ENCODE measurements at regions not wholly inside any gene's neighbourhood (a gene's known extent, or its start where the extent isn't known, plus 50 kb on each side); places are given as distances from the start of the nearest gene placed in this dataset.

GRCh38 chrX:39874202-39874816, 223.4 kb downstream of the BCOR start:
- TF ChIP-seq KLF10 (tag by site-specific recombination; IDR thresholded peaks at IDR 0.05) (no peak), CTCF (tag by site-specific recombination; IDR thresholded peaks at IDR 0.05) (no peak), ZNF473 (tag by site-specific recombination; IDR thresholded peaks at IDR 0.05) (no peak), MZF1 (tag by site-specific recombination; IDR thresholded peaks at IDR 0.05; ENCODE audit: borderline replicate concordance) (no peak), ZNF324 (tag by site-specific recombination; IDR thresholded peaks at IDR 0.05) (no peak), YY1 (tag by site-specific recombination; IDR thresholded peaks at IDR 0.05) (no peak), PBX3 (CRISPR knock-in tag; IDR thresholded peaks at IDR 0.05) (no peak)

All from HEK293 (cell line).